Effector memory CD4-positive, alpha-beta T cell (primary cell): ENCODE measurements at regions not wholly inside any gene's neighbourhood (a gene's known extent, or its start where the extent isn't known, plus 50 kb on each side); places are given as distances from the start of the nearest gene placed in this dataset.

Experiments used
- DNase-seq, 3 donors: peaks; one replicate each; pipeline ENCODE4 v3.0.0-alpha.2; 2020
- H3K27ac ChIP-seq: 2 replicates; pipeline ENCODE4 v1.7.0; 2013; ENCODE audit warnings: mild to moderate bottlenecking, low read length, moderate library complexity; ENCODE audit not compliant: insufficient read depth, poor library complexity, severe bottlenecking
- H3K27me3 ChIP-seq: replicated peaks from 2 replicates; pipeline ENCODE4 v1.7.0; 2013; ENCODE audit warnings: mild to moderate bottlenecking, low read length; ENCODE audit not compliant: insufficient read depth, control insufficient read depth, poor library complexity, severe bottlenecking
- H3K36me3 ChIP-seq: 2 replicates; pipeline ENCODE4 v1.7.0; 2013; ENCODE audit warnings: mild to moderate bottlenecking, low read length, moderate library complexity; ENCODE audit not compliant: control insufficient read depth, insufficient read depth
- H3K4me1 ChIP-seq: 2 replicates; pipeline ENCODE4 v1.7.0; 2013; ENCODE audit warnings: low read length, mild to moderate bottlenecking; ENCODE audit not compliant: control insufficient read depth, insufficient read depth, poor library complexity, severe bottlenecking
- H3K4me3 ChIP-seq: 2 replicates; pipeline ENCODE4 v1.7.0; 2013; ENCODE audit warnings: low read length, low read depth, mild to moderate bottlenecking; ENCODE audit not compliant: insufficient read depth, poor library complexity, severe bottlenecking
- H3K9me3 ChIP-seq: 2 replicates; pipeline ENCODE4 v1.7.0; 2013; ENCODE audit warnings: mild to moderate bottlenecking, low read length, moderate library complexity; ENCODE audit not compliant: control insufficient read depth

GRCh38 chr2:12795851-12796250, 79.1 kb downstream of the TRIB2 start:
- no peaks in the 10 kb centered on the region for H3K36me3 ChIP-seq
- H3K4me1 ChIP-seq, result no peaks in the 10 kb centered on the region
- H3K27ac ChIP-seq, result no peak overlapping the region
- H3K4me3 ChIP-seq, result no peak overlapping the region
- no peaks in the 10 kb centered on the region for H3K27me3 ChIP-seq
- DNase-seq, result no peak
- no peaks in the 10 kb centered on the region for H3K9me3 ChIP-seq

- DNase-seq, result no peak
- no peaks in the 10 kb centered on the region for H3K4me1 ChIP-seq
- H3K9me3 ChIP-seq, result no peaks in the 10 kb centered on the region
- H3K27me3 ChIP-seq, result no peaks in the 10 kb centered on the region
- H3K4me3 ChIP-seq, result no peak overlapping the region
- no peak overlapping the region for H3K27ac ChIP-seq
- H3K36me3 ChIP-seq, result no peaks in the 10 kb centered on the region
Measured at GRCh38 chr2:12796657-12797056, 79.9 kb downstream of the TRIB2 start.

DNA sequence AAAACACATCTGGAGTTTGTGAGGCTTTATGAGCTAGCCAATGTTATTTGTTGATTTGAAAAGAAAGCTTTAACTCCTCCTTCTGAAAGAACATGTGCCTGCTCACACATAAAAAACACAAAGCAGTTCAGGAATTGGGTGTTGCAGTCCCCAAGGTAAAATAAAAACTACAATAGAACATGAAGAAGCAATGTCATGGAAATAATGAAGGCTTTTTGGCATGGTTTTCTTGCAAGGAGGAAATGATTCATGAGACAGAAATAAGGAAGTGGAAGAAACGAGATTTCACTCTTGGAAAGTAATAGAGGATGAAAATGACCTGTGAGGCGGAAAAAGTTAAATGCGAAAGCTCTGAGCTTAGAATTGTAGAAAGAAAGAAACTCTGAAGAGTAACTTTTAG, 81.1 kb downstream of the TRIB2 start:
- no peaks in the 10 kb centered on the region for H3K27me3 ChIP-seq
- no peaks in the 10 kb centered on the region for H3K36me3 ChIP-seq
- H3K4me1 ChIP-seq, result no peaks in the 10 kb centered on the region
- no peak overlapping the region for H3K4me3 ChIP-seq
- peaks cover 6% of the 10 kb centered on the region for H3K9me3 ChIP-seq
- no peak overlapping the region for H3K27ac ChIP-seq
- DNase-seq, result no peak

DNA sequence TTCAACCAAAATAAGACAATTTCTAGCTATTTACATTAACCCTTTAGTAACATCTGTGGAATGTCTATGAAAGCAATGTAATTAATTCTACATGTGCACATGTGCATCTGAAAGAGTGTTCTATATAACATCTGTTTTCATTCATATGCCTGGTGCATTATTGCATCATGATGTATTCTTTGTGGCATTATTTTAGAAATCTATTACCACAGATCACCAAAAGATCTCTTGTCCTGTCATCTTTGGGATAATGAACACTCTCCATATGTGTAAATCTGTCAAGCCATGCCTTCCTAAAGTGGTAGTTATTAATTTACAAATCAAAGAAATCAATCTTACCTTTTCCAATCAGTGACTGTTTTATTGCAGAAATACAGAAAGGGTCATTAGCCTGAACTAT, 86.9 kb downstream of the TRIB2 start:
- no peaks in the 10 kb centered on the region for H3K4me1 ChIP-seq
- no peak overlapping the region for H3K27ac ChIP-seq
- H3K27me3 ChIP-seq, result no peaks in the 10 kb centered on the region
- DNase-seq, result no peak
- H3K9me3 ChIP-seq, result peaks cover 6% of the 10 kb centered on the region
- no peak overlapping the region for H3K4me3 ChIP-seq
- no peaks in the 10 kb centered on the region for H3K36me3 ChIP-seq

GRCh38 chr2:12804091-12804856, 87.5 kb downstream of the TRIB2 start:
- Histone ChIP-seq H3K36me3 (no peaks in the 10 kb centered on the region), H3K9me3 (peaks cover 6% of the 10 kb centered on the region), H3K27me3 (no peaks in the 10 kb centered on the region), H3K27ac (no peak overlapping the region), H3K4me3 (no peak overlapping the region), H3K4me1 (no peaks in the 10 kb centered on the region)
- no peak for DNase-seq

DNA sequence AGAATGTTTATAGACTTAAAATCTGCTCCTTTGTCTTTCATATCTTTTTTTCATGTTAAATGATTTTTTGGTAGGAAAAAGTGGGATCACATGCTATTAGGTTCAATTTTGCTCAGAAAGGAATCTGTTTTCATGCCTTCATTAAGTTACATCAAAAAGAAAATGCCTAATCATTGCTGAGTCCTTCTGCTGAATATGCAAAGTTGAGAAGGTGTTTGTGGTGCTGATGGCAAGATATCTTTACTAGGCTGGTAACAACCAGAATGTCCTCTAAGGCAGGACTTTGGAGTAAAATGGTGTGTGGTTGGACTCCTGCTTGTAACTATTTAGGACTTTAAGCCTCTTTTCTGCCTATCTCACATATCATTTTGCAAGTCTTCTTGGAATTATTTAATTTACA, 88.3 kb downstream of the TRIB2 start:
- H3K9me3 ChIP-seq, result peaks cover 6% of the 10 kb centered on the region
- no peaks in the 10 kb centered on the region for H3K27me3 ChIP-seq
- no peaks in the 10 kb centered on the region for H3K4me1 ChIP-seq
- H3K27ac ChIP-seq, result no peak overlapping the region
- no peaks in the 10 kb centered on the region for H3K36me3 ChIP-seq
- no peak overlapping the region for H3K4me3 ChIP-seq
- no peak for DNase-seq

DNA sequence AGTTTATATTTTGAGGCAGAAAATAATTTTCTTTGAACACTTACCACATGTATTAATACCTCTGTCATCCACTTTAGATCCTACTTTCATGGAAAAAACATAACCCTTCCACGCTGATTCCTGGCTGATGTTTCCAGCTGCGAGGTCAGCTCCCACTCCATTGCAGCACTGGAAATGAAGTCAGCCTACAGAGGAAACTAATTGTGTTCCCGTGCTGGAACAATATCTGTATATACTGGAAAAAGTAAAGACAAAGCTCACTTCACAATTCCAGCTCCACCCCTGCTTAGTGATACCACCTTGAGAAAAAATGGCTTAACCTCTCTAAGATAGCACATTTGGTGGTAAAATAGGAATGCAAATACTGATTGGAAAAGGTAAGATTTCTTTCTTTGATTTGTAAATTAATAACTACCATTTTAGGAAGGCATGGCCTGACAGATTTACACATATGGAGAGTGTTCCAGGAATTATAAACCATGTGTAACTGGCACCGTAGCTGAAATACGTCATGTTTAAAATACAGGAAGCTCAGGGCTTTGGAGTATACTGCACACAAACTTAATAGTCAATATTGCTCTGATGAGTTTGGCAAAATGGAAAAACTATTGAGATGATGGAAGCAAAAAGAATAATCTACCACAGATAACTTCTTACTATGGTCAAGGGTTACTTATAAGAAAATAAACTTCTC, 90.0 kb downstream of the TRIB2 start:
- no peak for DNase-seq
- H3K4me3 ChIP-seq, result no peak overlapping the region
- H3K36me3 ChIP-seq, result no peaks in the 10 kb centered on the region
- no peak overlapping the region for H3K27ac ChIP-seq
- no peaks in the 10 kb centered on the region for H3K4me1 ChIP-seq
- H3K27me3 ChIP-seq, result no peaks in the 10 kb centered on the region
- peaks cover 6% of the 10 kb centered on the region for H3K9me3 ChIP-seq

DNA sequence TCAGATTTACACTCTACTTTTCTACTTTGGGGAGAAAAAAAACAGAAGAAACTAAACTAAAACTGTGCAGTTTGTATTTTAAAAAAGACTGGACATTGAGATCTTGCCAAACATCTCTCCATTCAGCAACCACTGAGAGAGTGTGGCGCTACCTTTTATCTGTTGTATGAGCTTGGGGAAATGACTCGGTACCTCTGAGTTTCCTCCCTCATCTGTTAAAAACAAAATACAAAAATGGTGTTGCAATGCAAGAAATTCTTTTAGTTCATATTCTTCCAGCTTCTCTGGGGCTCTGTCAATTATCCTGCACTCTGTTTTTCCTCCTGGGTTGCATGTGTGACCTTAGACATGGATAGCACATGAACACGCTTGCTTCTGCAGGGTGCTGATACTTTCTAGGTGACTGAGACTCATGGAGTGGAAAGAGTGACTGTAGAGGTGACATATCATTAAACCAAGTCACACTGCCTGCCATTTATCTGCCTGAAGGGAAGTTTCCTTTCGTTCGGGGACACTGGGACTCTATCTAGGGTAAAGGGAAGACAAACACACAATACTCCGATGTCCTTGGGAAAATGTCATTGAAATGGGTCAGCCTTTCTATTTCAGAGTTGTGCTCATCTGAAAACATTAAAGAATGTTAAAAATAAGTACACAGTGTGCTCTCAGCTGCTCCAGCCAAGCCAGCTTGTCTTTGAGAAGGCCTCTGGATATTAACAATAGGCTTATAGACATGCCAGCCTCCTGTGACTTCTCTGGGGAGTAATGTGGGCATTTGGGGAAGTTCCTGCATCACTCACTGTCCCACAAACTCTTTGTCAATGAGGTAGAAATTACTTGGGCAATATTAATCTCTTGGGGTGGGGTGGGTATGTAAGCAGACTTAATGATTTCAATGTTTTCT, 91.4 kb downstream of the TRIB2 start:
- Histone ChIP-seq H3K27me3 (no peaks in the 10 kb centered on the region), H3K4me3 (no peak overlapping the region), H3K9me3 (no peaks in the 10 kb centered on the region), H3K4me1 (no peaks in the 10 kb centered on the region), H3K27ac (no peak overlapping the region), H3K36me3 (no peaks in the 10 kb centered on the region)
- no peak for DNase-seq

DNA sequence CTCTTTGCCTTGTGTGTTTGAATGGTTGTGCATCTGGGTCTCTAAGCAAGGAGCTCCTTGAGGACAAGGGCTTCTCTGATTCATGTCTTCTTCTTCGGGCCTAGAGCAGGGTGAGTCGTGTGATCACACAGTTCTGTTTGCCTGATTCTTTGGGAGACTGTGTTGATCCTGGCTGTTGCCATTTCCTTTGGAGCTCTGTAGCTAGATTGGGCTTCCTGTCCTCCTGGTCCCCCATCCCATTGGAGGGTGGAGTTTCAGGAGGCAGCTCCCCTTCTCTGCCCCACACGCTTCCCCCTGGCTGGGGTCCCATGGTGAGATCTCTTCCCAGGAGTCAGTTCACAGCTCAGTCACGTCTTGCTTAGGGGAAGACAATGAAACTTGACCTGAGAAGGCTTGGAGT, 92.8 kb downstream of the TRIB2 start:
- Histone ChIP-seq H3K9me3 (no peaks in the 10 kb centered on the region), H3K27ac (no peak overlapping the region), H3K4me3 (no peak overlapping the region), H3K36me3 (no peaks in the 10 kb centered on the region), H3K4me1 (no peaks in the 10 kb centered on the region), H3K27me3 (no peaks in the 10 kb centered on the region)
- DNase-seq, result no peak

- Histone ChIP-seq H3K4me1 (no peaks in the 10 kb centered on the region), H3K36me3 (no peaks in the 10 kb centered on the region), H3K27me3 (no peaks in the 10 kb centered on the region), H3K4me3 (no peak overlapping the region), H3K27ac (no peak overlapping the region), H3K9me3 (no peaks in the 10 kb centered on the region)
- no peak for DNase-seq
Measured at GRCh38 chr2:12811916-12812315, 95.2 kb downstream of the TRIB2 start.
